Heart left ventricle (tissue), 13 donors: ENCODE measurements at regions not wholly inside any gene's neighbourhood (a gene's known extent, or its start where the extent isn't known, plus 50 kb on each side); places are given as distances from the start of the nearest gene placed in this dataset.

Experiments
- CTCF ChIP-seq, 12 donors: fragments of 200-600 bp; sonication (generic) in 4 of 12; IDR thresholded peaks; one replicate each; pipeline versions ENCODE4 v1.5.0 to v1.8.0; 2018 to 2022; ENCODE audit warnings: antibody characterized with exemption in 12 of 12, mild to moderate bottlenecking in 5 of 12
- POLR2A ChIP-seq, 2 donors: fragments of 450-650 bp; IDR thresholded peaks; one replicate each; pipeline ENCODE4 v1.6.1; 2017; ENCODE audit warnings: antibody characterized with exemption in 2 of 2, mild to moderate bottlenecking in 2 of 2, moderate library complexity in 2 of 2
- donor health status: ischemic (EF 13 %, LVEDD 7.1; RV severe dilation, severe dysfunction).
- donor health status: DM: no; HTN: yes; CAD: no.
- donor health status: DM: no; HTN: no; CAD: no.
- donor health status: ischemic (EF 25% LVEDD 6.9; RV normal size, moderate dysfunction).
- donor health status: ischemic (EF 25% LVEDD 5.7; RV mildly dilated, moderate dysfunction).
- donor health status: ischemic (EF 35%, LVEDD 5.7; RV mildly dilated, moderate dysfunction).
- donor health status: nonischemic (EF 11% LVEDD 7.7; RV severe dilation, severe dysfunction).
- donor health status: DM: yes; HTN: yes; CAD: no.
- donor health status: PGD.
- donor health status: ischemic (EF 29% LVEDD 5.4; RV normal size, mild dysfunction).
- donor health status: nonischemic (EF 23%, LVEDD 6.1; RV moderate dilation, normal function).

- TF ChIP-seq CTCF (IDR thresholded peaks at IDR 0.05) (no peak), POLR2A (IDR thresholded peaks at IDR 0.05) (no peak)
Observed at GRCh38 chr18:8991155-8991554, 111.3 kb upstream of the NDUFV2 start.
